Astrocyte (in vitro differentiated cells and primary cell): ENCODE measurements at regions not wholly inside any gene's neighbourhood (a gene's known extent, or its start where the extent isn't known, plus 50 kb on each side); places are given as distances from the start of the nearest gene placed in this dataset.

Source experiments
- DNase-seq: peaks from one replicate; pipeline ENCODE4 v3.0.0-alpha.2; 2010; ENCODE audit warnings: low read depth
- FAIRE-seq: peaks from 2 replicates; lab custom pipeline; 2011; peaks lifted over from hg19 to GRCh38; lab: Jason Lieb, UNC
- H2AFZ ChIP-seq: 2 replicates; pipeline ENCODE4 v1.6.0; 2012; ENCODE audit warnings: low read depth, low read length, inconsistent platforms
- H3K27ac ChIP-seq: 2 replicates; pipeline ENCODE4 v1.5.1; 2011; ENCODE audit warnings: low read depth, low read length, inconsistent platforms
- H3K27me3 ChIP-seq: 2 replicates; pipeline ENCODE4 v1.6.0; 2011; ENCODE audit warnings: low read length, inconsistent platforms; ENCODE audit not compliant: insufficient read depth
- H3K36me3 ChIP-seq: 2 replicates; pipeline ENCODE4 v1.5.1; 2011; ENCODE audit warnings: low read length, inconsistent platforms; ENCODE audit not compliant: insufficient read depth
- H3K4me1 ChIP-seq: 2 replicates; pipeline ENCODE4 v1.5.1; 2011; ENCODE audit warnings: low read length, inconsistent platforms; ENCODE audit not compliant: insufficient read depth
- H3K4me2 ChIP-seq: 2 replicates; pipeline ENCODE4 v1.6.0; 2012; ENCODE audit warnings: low read length, inconsistent platforms
- H3K4me3 ChIP-seq: 2 replicates; pipeline ENCODE4 v1.5.1; 2011; ENCODE audit warnings: low read depth, mild to moderate bottlenecking, low read length, inconsistent platforms; ENCODE audit not compliant: insufficient read depth
- H3K79me2 ChIP-seq: 2 replicates; pipeline ENCODE4 v1.6.0; 2012; ENCODE audit warnings: mild to moderate bottlenecking, low read length, inconsistent platforms; ENCODE audit not compliant: insufficient read depth
- H3K9ac ChIP-seq: 2 replicates; pipeline ENCODE4 v1.6.0; 2012; ENCODE audit warnings: mild to moderate bottlenecking, low read length, inconsistent platforms
- H3K9me3 ChIP-seq: 2 replicates; pipeline ENCODE4 v1.5.1; 2012; ENCODE audit warnings: low read depth, mild to moderate bottlenecking, low read length, inconsistent platforms; ENCODE audit not compliant: insufficient read depth
- H4K20me1 ChIP-seq: 2 replicates; pipeline ENCODE4 v1.6.0; 2012; ENCODE audit warnings: low read length, inconsistent platforms; ENCODE audit not compliant: insufficient read depth
- H3K27ac Mint-ChIP-seq: one replicate; pipeline ENCODE4 v1.8.0; 2021; ENCODE audit warnings: mild to moderate bottlenecking, mixed read lengths; ENCODE audit not compliant: unreplicated experiment
- H3K27me3 Mint-ChIP-seq: one replicate; pipeline ENCODE4 v1.8.0; 2021; ENCODE audit warnings: low read depth, mixed read lengths; ENCODE audit not compliant: unreplicated experiment
- H3K36me3 Mint-ChIP-seq: one replicate; pipeline ENCODE4 v1.8.0; 2021; ENCODE audit warnings: low read depth, mixed read lengths; ENCODE audit not compliant: unreplicated experiment
- H3K4me1 Mint-ChIP-seq: one replicate; pipeline ENCODE4 v1.8.0; 2021; ENCODE audit warnings: low read depth, mixed read lengths; ENCODE audit not compliant: unreplicated experiment
- H3K4me3 Mint-ChIP-seq: one replicate; pipeline ENCODE4 v1.8.0; 2021; ENCODE audit warnings: mild to moderate bottlenecking, moderate library complexity, mixed read lengths; ENCODE audit not compliant: unreplicated experiment
- H3K9me3 Mint-ChIP-seq: one replicate; pipeline ENCODE4 v1.8.0; 2021; ENCODE audit warnings: mild to moderate bottlenecking, mixed read lengths; ENCODE audit not compliant: unreplicated experiment
- CTCF ChIP-seq: IDR thresholded peaks from 2 replicates; pipeline ENCODE4 v1.5.1; 2011; ENCODE audit warnings: low read depth, mild to moderate bottlenecking, inconsistent platforms, low read length, moderate library complexity; ENCODE audit not compliant: insufficient read depth
- EZH2 ChIP-seq: IDR thresholded peaks from 2 replicates; pipeline ENCODE4 v1.6.1; 2012; ENCODE audit warnings: mild to moderate bottlenecking, low read length, inconsistent platforms; ENCODE audit not compliant: insufficient read depth

- H3K9ac ChIP-seq, result no peak overlapping the region
- Mint-ChIP-seq H3K4me3 (no peak overlapping the region), H3K36me3 (no peaks in the 10 kb centered on the region), H3K27ac (no peak overlapping the region), H3K9me3 (no peaks in the 10 kb centered on the region), H3K4me1 (peaks cover 5% of the 10 kb centered on the region), H3K27me3 (peaks cover 7% of the 10 kb centered on the region)
- TF ChIP-seq CTCF (no peak), EZH2 (no peak)
- DNase-seq (peak; percentile 64), FAIRE-seq (no peak)
- no peaks in the 10 kb centered on the region for H3K9me3 ChIP-seq
- H3K4me2 ChIP-seq, result no peak overlapping the region
- H3K4me3 ChIP-seq, result no peak overlapping the region
- no peaks in the 10 kb centered on the region for H3K79me2 ChIP-seq
- H3K36me3 ChIP-seq, result no peaks in the 10 kb centered on the region
- no peaks in the 10 kb centered on the region for H3K27me3 ChIP-seq
- H3K4me1 ChIP-seq, result peaks cover 7% of the 10 kb centered on the region
- no peaks in the 10 kb centered on the region for H4K20me1 ChIP-seq
- no peak overlapping the region for H2AFZ ChIP-seq
- no peak overlapping the region for H3K27ac ChIP-seq
These were observed 193.3 kb downstream of the CD47 start for GRCh38 chr3:107897471-107898061.

- Mint-ChIP-seq H3K9me3 (no peaks in the 10 kb centered on the region), H3K4me3 (no peak overlapping the region), H3K27me3 (peaks cover 7% of the 10 kb centered on the region), H3K27ac (no peak overlapping the region), H3K4me1 (peaks cover 3% of the 10 kb centered on the region), H3K36me3 (no peaks in the 10 kb centered on the region)
- FAIRE-seq (no peak), DNase-seq (no peak)
- no peak overlapping the region for H2AFZ ChIP-seq
- no peak overlapping the region for H3K9ac ChIP-seq
- no peaks in the 10 kb centered on the region for H3K27me3 ChIP-seq
- H4K20me1 ChIP-seq, result no peaks in the 10 kb centered on the region
- no peak overlapping the region for H3K4me3 ChIP-seq
- no peak overlapping the region for H3K27ac ChIP-seq
- no peaks in the 10 kb centered on the region for H3K79me2 ChIP-seq
- no peaks in the 10 kb centered on the region for H3K9me3 ChIP-seq
- peaks cover 7% of the 10 kb centered on the region for H3K4me1 ChIP-seq
- H3K36me3 ChIP-seq, result no peaks in the 10 kb centered on the region
- TF ChIP-seq CTCF (no peak), EZH2 (no peak)
- no peak overlapping the region for H3K4me2 ChIP-seq
These were observed 195.8 kb downstream of the CD47 start for GRCh38 chr3:107894998-107895397.

GRCh38 chr3:107892955-107893624 lies 197.7 kb downstream of the CD47 start:
- Histone ChIP-seq H3K9me3 (no peaks in the 10 kb centered on the region), H3K27me3 (no peaks in the 10 kb centered on the region), H3K4me1 (peaks cover 7% of the 10 kb centered on the region), H3K79me2 (no peaks in the 10 kb centered on the region), H3K36me3 (no peaks in the 10 kb centered on the region), H4K20me1 (no peaks in the 10 kb centered on the region), H3K9ac (no peak overlapping the region), H3K27ac (no peak overlapping the region), H2AFZ (no peak overlapping the region), H3K4me2 (no peak overlapping the region), H3K4me3 (no peak overlapping the region)
- no peak for TF ChIP-seq CTCF
- TF ChIP-seq EZH2, result no peak
- Mint-ChIP-seq H3K27me3 (peaks cover 7% of the 10 kb centered on the region), H3K4me1 (peaks cover 3% of the 10 kb centered on the region), H3K4me3 (no peak overlapping the region), H3K27ac (no peak overlapping the region), H3K36me3 (no peaks in the 10 kb centered on the region), H3K9me3 (peaks cover 4% of the 10 kb centered on the region)
- FAIRE-seq, result no peak
- DNase-seq, result no peak
